ENCODE measurements at regions not wholly inside any gene's neighbourhood (a gene's known extent, or its start where the extent isn't known, plus 50 kb on each side); places are given as distances from the start of the nearest gene placed in this dataset.

- no peak for TF ChIP-seq CTCF (IDR thresholded peaks at IDR 0.05; ENCODE audit: low read depth, low read length, poor library complexity, severe bottlenecking)
- no peak for TF ChIP-seq EZH2phosphoT487 (IDR thresholded peaks at IDR 0.05; ENCODE audit: borderline replicate concordance, low read length)
Measured at GRCh38 chr15:95932141-95932540, 398.4 kb upstream of the NR2F2 start.

Data from DOHH2 (cell line).